ENCODE measurements at regions not wholly inside any gene's neighbourhood (a gene's known extent, or its start where the extent isn't known, plus 50 kb on each side); places are given as distances from the start of the nearest gene placed in this dataset.

DNA sequence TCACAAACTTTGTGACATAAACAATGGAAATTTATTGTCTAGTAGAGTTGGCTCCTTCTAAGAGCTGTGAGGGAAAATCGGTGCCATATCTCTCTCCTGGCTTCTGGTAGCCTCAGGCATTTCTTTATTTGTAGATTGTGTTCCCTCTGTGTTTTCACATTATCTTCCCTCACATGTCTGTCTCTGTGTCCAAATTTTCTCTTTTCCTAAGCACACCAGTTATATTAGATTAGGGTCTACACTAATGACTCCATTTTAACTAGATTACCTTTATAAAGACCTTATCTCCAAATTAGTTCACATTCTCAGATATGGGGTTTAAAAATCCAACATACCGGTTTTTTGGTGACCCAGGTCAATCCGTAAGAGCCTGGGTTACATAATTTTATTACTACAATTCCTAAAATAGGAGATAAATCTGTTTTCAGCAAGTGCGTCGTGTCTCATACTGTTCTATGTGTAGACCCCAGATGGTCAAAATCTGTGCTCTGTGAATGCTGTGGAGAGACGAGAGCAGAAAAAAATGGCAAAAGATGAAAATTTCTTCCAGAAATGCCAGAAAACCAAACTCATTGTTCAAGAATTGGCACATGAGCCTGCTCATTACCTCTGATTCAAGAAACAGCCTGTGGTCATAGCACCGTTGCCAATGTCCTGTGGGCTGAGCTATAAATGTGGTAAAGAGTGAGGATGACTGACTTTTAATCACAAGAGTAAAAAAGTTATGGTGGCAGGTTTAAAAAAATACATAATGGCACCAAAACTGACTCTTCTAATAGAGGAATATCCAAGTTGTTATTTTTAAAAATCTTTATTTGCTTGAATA is 574.7 kb downstream of the PCDH7 start:
- ATAC-seq (no peak), DNase-seq (ENCODE audit: low read depth in 1 of 2, low spot score in 1 of 2) (no peak), FAIRE-seq (no peak)
- ChIA-PET CTCF (no interaction called here), POLR2A (no interaction called here)
- Histone ChIP-seq H3K4me3 (no peak overlapping the region), H3K4me2 (no peak overlapping the region), H3K27ac (no peak overlapping the region), H3K9me3 (no peaks in the 10 kb centered on the region), H3K4me1 (no peaks in the 10 kb centered on the region)
- 20% methylated on average over 7 of the region's 7 CpGs for WGBS (ENCODE audit: missing lambda C conversion rate)
- TF ChIP-seq GATA3 (IDR thresholded peaks at IDR 0.05; ENCODE audit: borderline replicate concordance) (no peak), KDM5A (IDR thresholded peaks at IDR 0.05) (no peak), EHMT2 (IDR thresholded peaks at IDR 0.05; ENCODE audit: low read depth) (no peak), HEYL (CRISPR knock-in tag; IDR thresholded peaks at IDR 0.05) (no peak), RNF2 (IDR thresholded peaks at IDR 0.05; ENCODE audit: borderline replicate concordance, low read depth) (no peak), FOXS1 (CRISPR knock-in tag; IDR thresholded peaks at IDR 0.05) (no peak), POLR2AphosphoS2 (conservative IDR thresholded peaks at IDR 0.05; ENCODE audit: low read length) (no peak), RARB (CRISPR knock-in tag; IDR thresholded peaks at IDR 0.05) (no peak), MYC (IDR thresholded peaks at IDR 0.05; ENCODE audit: borderline replicate concordance, low read length) (no peak), TP53 (CRISPR knock-in tag; IDR thresholded peaks at IDR 0.05) (no peak), KDM1A (IDR thresholded peaks at IDR 0.05; ENCODE audit: low read depth) (no peak), NR3C1 (IDR thresholded peaks at IDR 0.05) (no peak), RCOR1 (IDR thresholded peaks at IDR 0.05; ENCODE audit: low read depth, low read length) (no peak), ESRRA (IDR thresholded peaks at IDR 0.05; ENCODE audit: borderline replicate concordance, low read length) (no peak)
- TF ChIP-seq, protein P1, sequence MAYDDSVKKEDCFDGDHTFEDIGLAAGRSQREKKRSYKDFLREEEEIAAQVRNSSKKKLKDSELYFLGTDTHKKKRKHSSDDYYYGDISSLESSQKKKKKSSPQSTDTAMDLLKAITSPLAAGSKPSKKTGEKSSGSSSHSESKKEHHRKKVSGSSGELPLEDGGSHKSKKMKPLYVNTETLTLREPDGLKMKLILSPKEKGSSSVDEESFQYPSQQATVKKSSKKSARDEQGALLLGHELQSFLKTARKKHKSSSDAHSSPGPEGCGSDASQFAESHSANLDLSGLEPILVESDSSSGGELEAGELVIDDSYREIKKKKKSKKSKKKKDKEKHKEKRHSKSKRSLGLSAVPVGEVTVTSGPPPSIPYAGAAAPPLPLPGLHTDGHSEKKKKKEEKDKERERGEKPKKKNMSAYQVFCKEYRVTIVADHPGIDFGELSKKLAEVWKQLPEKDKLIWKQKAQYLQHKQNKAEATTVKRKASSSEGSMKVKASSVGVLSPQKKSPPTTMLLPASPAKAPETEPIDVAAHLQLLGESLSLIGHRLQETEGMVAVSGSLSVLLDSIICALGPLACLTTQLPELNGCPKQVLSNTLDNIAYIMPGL (CRISPR knock-in tag; IDR thresholded peaks at IDR 0.05; ENCODE audit: borderline replicate concordance): no peak

DNA sequence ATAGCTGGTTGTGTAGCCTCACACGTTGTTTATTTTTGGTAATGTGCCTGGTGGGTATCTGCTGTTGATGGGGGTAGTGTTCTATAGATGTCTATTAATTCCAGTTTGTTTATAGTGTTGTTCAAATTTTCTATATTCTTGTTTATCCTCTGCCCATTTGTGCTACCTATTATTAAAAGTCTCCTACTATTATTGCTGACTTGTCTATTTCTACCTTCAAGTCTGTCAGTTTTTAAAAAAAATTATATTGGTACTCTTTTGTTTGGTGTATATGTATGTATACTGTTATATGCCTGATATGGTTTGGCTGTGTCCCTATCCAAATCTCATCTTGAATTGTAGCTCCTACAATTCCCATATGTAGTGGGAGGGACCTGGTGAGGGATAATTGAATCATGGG is 578.6 kb downstream of the PCDH7 start:
- no peak for FAIRE-seq

DNA sequence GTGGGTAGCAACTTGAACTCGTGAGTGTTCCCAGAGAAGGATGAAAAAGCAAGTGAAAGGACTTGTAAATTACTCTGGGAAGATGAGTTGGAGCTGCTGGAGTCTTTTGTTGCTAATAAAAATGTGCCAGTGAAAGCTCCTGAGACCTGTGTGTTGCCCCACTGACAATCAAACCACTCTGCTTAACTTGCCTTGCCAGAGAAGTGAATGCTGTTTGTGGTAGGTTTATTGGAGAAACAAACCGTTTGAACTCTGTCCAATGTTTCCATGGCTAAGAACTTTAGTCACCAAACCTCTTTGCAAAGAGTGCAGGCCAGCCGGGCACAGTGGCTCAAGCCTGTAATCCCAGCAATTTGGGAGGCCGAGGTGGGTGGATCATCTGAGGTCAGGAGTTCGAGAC is 586.9 kb downstream of the PCDH7 start:
- Histone ChIP-seq H3K27ac (no peak overlapping the region), H3K4me1 (no peaks in the 10 kb centered on the region), H3K4me3 (no peak overlapping the region), H3K9me3 (no peaks in the 10 kb centered on the region), H3K4me2 (no peak overlapping the region)
- DNase-seq (ENCODE audit: low read depth in 1 of 2, low spot score in 1 of 2): no peak
- ChIA-PET POLR2A (no interaction called here), CTCF (no interaction called here)
- TF ChIP-seq RCOR1 (IDR thresholded peaks at IDR 0.05; ENCODE audit: low read depth, low read length): no peak
- no peak for TF ChIP-seq MAFK (IDR thresholded peaks at IDR 0.05; ENCODE audit: partially characterized antibody)
- TF ChIP-seq CHD2 (IDR thresholded peaks at IDR 0.05; ENCODE audit: low read length, partially characterized antibody): no peak
- TF ChIP-seq FOXS1 (CRISPR knock-in tag; IDR thresholded peaks at IDR 0.05): no peak
- no peak for TF ChIP-seq ZFP36 (IDR thresholded peaks at IDR 0.05; ENCODE audit: borderline replicate concordance, partially characterized antibody)
- TF ChIP-seq RAD21 (conservative IDR thresholded peaks at IDR 0.05 in 1 of 2, IDR thresholded peaks at IDR 0.05 in 1 of 2): no peak
- TF ChIP-seq CBX2 (IDR thresholded peaks at IDR 0.05; ENCODE audit: borderline replicate concordance, low read depth): no peak
- TF ChIP-seq, protein P2, sequence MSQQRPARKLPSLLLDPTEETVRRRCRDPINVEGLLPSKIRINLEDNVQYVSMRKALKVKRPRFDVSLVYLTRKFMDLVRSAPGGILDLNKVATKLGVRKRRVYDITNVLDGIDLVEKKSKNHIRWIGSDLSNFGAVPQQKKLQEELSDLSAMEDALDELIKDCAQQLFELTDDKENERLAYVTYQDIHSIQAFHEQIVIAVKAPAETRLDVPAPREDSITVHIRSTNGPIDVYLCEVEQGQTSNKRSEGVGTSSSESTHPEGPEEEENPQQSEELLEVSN (IDR thresholded peaks at IDR 0.05; ENCODE audit: borderline replicate concordance, low read depth): no peak
- no peak for ATAC-seq
- WGBS (ENCODE audit: missing lambda C conversion rate): 19% methylated on average over 4 of the region's 5 CpGs
- no peak for FAIRE-seq

More for the DNA sequence above, 578.6 kb downstream of the PCDH7 start:
- H3K4me3 ChIP-seq: no peak overlapping the region
- no peak for DNase-seq (ENCODE audit: low read depth in 1 of 2, low spot score in 1 of 2)
- ChIA-PET POLR2A (no interaction called here), CTCF (no interaction called here)
- no peaks in the 10 kb centered on the region for H3K9me3 ChIP-seq
- 8% methylated on average over 1 of the region's 1 CpG for WGBS (ENCODE audit: missing lambda C conversion rate)
- no peak for TF ChIP-seq FOXS1 (CRISPR knock-in tag; IDR thresholded peaks at IDR 0.05)
- no peak for TF ChIP-seq TFCP2L1 (CRISPR knock-in tag; IDR thresholded peaks at IDR 0.05)
- peak; percentile 42 for TF ChIP-seq MAFK (IDR thresholded peaks at IDR 0.05; ENCODE audit: partially characterized antibody)
- TF ChIP-seq EP300 (IDR thresholded peaks at IDR 0.05): no peak
- no peak for ATAC-seq
- H3K27ac ChIP-seq: no peak overlapping the region
- no peaks in the 10 kb centered on the region for H3K4me1 ChIP-seq
- no peak overlapping the region for H3K4me2 ChIP-seq
